ENCODE measurements at regions not wholly inside any gene's neighbourhood (a gene's known extent, or its start where the extent isn't known, plus 50 kb on each side); places are given as distances from the start of the nearest gene placed in this dataset.

GRCh38 chr2:228919808-228920207 is 351.3 kb downstream of the PID1 start:
- Mint-ChIP-seq H3K4me3 (ENCODE audit: unreplicated experiment) (no peak overlapping the region), H3K9me3 (ENCODE audit: unreplicated experiment) (peaks cover 24% of the 10 kb centered on the region), H3K27me3 (ENCODE audit: insufficient read depth, unreplicated experiment) (no peaks in the 10 kb centered on the region), H3K4me1 (ENCODE audit: low read depth, unreplicated experiment) (no peaks in the 10 kb centered on the region), H3K27ac (ENCODE audit: unreplicated experiment) (no peak overlapping the region), H3K36me3 (ENCODE audit: insufficient read depth, unreplicated experiment) (no peaks in the 10 kb centered on the region)
- ChIA-PET POLR2A (no interaction called here), CTCF (no interaction called here)
- no peaks in the 10 kb centered on the region for H3K27me3 ChIP-seq (replicated peaks; ENCODE audit: control insufficient read depth, insufficient read depth, low read length)
- BruUV-seq (replicated peaks), result no TSS peak
- no peaks in the 10 kb centered on the region for H3K9me3 ChIP-seq
- H3K36me3 ChIP-seq (ENCODE audit: control insufficient read depth, insufficient read depth, low read length), result no peaks in the 10 kb centered on the region
- H3K4me1 ChIP-seq, result no peaks in the 10 kb centered on the region
- DNase-seq, result no peak
- intact Hi-C loops (cut with micrococcal nuclease; ENCODE audit: unreplicated experiment), result no loop called here
- TF ChIP-seq, protein P1, sequence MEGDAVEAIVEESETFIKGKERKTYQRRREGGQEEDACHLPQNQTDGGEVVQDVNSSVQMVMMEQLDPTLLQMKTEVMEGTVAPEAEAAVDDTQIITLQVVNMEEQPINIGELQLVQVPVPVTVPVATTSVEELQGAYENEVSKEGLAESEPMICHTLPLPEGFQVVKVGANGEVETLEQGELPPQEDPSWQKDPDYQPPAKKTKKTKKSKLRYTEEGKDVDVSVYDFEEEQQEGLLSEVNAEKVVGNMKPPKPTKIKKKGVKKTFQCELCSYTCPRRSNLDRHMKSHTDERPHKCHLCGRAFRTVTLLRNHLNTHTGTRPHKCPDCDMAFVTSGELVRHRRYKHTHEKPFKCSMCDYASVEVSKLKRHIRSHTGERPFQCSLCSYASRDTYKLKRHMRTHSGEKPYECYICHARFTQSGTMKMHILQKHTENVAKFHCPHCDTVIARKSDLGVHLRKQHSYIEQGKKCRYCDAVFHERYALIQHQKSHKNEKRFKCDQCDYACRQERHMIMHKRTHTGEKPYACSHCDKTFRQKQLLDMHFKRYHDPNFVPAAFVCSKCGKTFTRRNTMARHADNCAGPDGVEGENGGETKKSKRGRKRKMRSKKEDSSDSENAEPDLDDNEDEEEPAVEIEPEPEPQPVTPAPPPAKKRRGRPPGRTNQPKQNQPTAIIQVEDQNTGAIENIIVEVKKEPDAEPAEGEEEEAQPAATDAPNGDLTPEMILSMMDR (IDR thresholded peaks at IDR 0.05; ENCODE audit: insufficient read depth in 1 of 2, low read depth in 1 of 2, low read length in 1 of 2, severe bottlenecking in 1 of 2, unreplicated experiment in 1 of 2), result no peak
- no peak overlapping the region for H3K4me3 ChIP-seq (ENCODE audit: low read depth, low read length)

DNA sequence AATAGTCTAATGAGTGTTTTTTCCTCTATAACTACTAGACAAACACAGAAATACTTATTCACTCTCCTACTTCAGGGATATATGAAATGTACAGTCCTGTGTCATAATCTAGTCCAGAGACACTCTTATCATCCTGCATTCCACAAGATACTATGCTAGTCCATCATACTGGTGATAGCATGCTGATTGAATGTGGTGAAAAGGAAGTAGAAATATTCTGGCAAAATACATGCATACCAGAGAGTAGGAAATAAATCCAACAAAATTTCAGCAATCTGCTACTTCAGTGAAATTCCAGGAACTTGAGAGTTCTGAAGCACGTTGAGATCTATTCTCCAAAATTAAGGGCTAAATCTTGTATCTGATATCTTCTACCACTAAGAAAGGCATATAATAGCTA is 353.9 kb downstream of the PID1 start:
- TF ChIP-seq, protein P1 (IDR thresholded peaks at IDR 0.05; ENCODE audit: insufficient read depth in 1 of 2, low read depth in 1 of 2, low read length in 1 of 2, severe bottlenecking in 1 of 2, unreplicated experiment in 1 of 2), result no peak
- no peaks in the 10 kb centered on the region for H3K9me3 ChIP-seq
- no peak overlapping the region for H3K4me3 Mint-ChIP-seq (ENCODE audit: unreplicated experiment)
- no peaks in the 10 kb centered on the region for H3K4me1 Mint-ChIP-seq (ENCODE audit: low read depth, unreplicated experiment)
- no peaks in the 10 kb centered on the region for H3K36me3 Mint-ChIP-seq (ENCODE audit: insufficient read depth, unreplicated experiment)
- no peak overlapping the region for H3K27ac Mint-ChIP-seq (ENCODE audit: unreplicated experiment)
- no peaks in the 10 kb centered on the region for H3K36me3 ChIP-seq (ENCODE audit: control insufficient read depth, insufficient read depth, low read length)
- ChIA-PET CTCF (no interaction called here), POLR2A (no interaction called here)
- intact Hi-C loops (cut with micrococcal nuclease; ENCODE audit: unreplicated experiment), result no loop called here
- H3K4me1 ChIP-seq, result no peaks in the 10 kb centered on the region
- DNase-seq, result no peak
- H3K27me3 Mint-ChIP-seq (ENCODE audit: insufficient read depth, unreplicated experiment), result no peaks in the 10 kb centered on the region
- H3K4me3 ChIP-seq (ENCODE audit: low read depth, low read length), result no peak overlapping the region
- H3K27me3 ChIP-seq (replicated peaks; ENCODE audit: control insufficient read depth, insufficient read depth, low read length), result no peaks in the 10 kb centered on the region
- no TSS peak for BruUV-seq (replicated peaks)
- H3K9me3 Mint-ChIP-seq (ENCODE audit: unreplicated experiment), result peaks cover 9% of the 10 kb centered on the region

GRCh38 chr2:228916416-228917090 is 354.5 kb downstream of the PID1 start:
- DNase-seq, result no peak
- Mint-ChIP-seq H3K27ac (ENCODE audit: unreplicated experiment) (no peak overlapping the region), H3K36me3 (ENCODE audit: insufficient read depth, unreplicated experiment) (no peaks in the 10 kb centered on the region), H3K9me3 (ENCODE audit: unreplicated experiment) (peaks cover 9% of the 10 kb centered on the region), H3K4me3 (ENCODE audit: unreplicated experiment) (no peak overlapping the region), H3K27me3 (ENCODE audit: insufficient read depth, unreplicated experiment) (no peaks in the 10 kb centered on the region), H3K4me1 (ENCODE audit: low read depth, unreplicated experiment) (no peaks in the 10 kb centered on the region)
- ChIA-PET POLR2A (no interaction called here), CTCF (no interaction called here)
- no peaks in the 10 kb centered on the region for H3K4me1 ChIP-seq
- no peak overlapping the region for H3K4me3 ChIP-seq (ENCODE audit: low read depth, low read length)
- intact Hi-C loops (cut with micrococcal nuclease; ENCODE audit: unreplicated experiment), result no loop called here
- TF ChIP-seq, protein P1 (IDR thresholded peaks at IDR 0.05; ENCODE audit: insufficient read depth in 1 of 2, low read depth in 1 of 2, low read length in 1 of 2, severe bottlenecking in 1 of 2, unreplicated experiment in 1 of 2), result no peak
- no peaks in the 10 kb centered on the region for H3K27me3 ChIP-seq (replicated peaks; ENCODE audit: control insufficient read depth, insufficient read depth, low read length)
- H3K9me3 ChIP-seq, result no peaks in the 10 kb centered on the region
- no TSS peak for BruUV-seq (replicated peaks)
- H3K36me3 ChIP-seq (ENCODE audit: control insufficient read depth, insufficient read depth, low read length), result no peaks in the 10 kb centered on the region

Data from Caco-2 (cell line).